ENCODE measurements at regions not wholly inside any gene's neighbourhood (a gene's known extent, or its start where the extent isn't known, plus 50 kb on each side); places are given as distances from the start of the nearest gene placed in this dataset.

- DNase-seq (ENCODE audit: low read depth, low spot score): no peak
- no peak for ATAC-seq
- no peak for FAIRE-seq
- no peak for TF ChIP-seq CBX5 (IDR thresholded peaks at IDR 0.05; ENCODE audit: low read depth)
- TF ChIP-seq RAD21 (IDR thresholded peaks at IDR 0.05; ENCODE audit: insufficient read depth, low read depth, low read length): no peak
- TF ChIP-seq ZBTB11 (CRISPR knock-in tag; IDR thresholded peaks at IDR 0.05): no peak
- no peak for TF ChIP-seq CEBPZ (IDR thresholded peaks at IDR 0.05; ENCODE audit: low read depth, low read length)
- no peak for TF ChIP-seq ZNF687 (IDR thresholded peaks at IDR 0.05)
- TF ChIP-seq ELK1 (IDR thresholded peaks at IDR 0.05; ENCODE audit: low read depth, low read length): no peak
- TF ChIP-seq RELA (IDR thresholded peaks at IDR 0.05; ENCODE audit: borderline replicate concordance, partially characterized antibody): no peak
- no peak for TF ChIP-seq EZH2 (IDR thresholded peaks at IDR 0.05; ENCODE audit: borderline replicate concordance, control insufficient read depth, low read depth, low read length)
- TF ChIP-seq, protein P1, sequence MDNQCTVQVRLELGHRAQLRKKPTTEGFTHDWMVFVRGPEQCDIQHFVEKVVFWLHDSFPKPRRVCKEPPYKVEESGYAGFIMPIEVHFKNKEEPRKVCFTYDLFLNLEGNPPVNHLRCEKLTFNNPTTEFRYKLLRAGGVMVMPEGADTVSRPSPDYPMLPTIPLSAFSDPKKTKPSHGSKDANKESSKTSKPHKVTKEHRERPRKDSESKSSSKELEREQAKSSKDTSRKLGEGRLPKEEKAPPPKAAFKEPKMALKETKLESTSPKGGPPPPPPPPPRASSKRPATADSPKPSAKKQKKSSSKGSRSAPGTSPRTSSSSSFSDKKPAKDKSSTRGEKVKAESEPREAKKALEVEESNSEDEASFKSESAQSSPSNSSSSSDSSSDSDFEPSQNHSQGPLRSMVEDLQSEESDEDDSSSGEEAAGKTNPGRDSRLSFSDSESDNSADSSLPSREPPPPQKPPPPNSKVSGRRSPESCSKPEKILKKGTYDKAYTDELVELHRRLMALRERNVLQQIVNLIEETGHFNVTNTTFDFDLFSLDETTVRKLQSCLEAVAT (IDR thresholded peaks at IDR 0.05): no peak
- TF ChIP-seq NBN (IDR thresholded peaks at IDR 0.05): no peak
- no peak for TF ChIP-seq CREM (IDR thresholded peaks at IDR 0.05; ENCODE audit: low read depth)
These were observed 617.0 kb upstream of the CDH2 start for GRCh38 chr18:28793901-28794300.

More at GRCh38 chr18:28793901-28794300, 617.0 kb upstream of the CDH2 start:
- intact Hi-C loops (cut with micrococcal nuclease; ENCODE audit: unreplicated experiment) (no loop called here), in situ Hi-C loops (cut with MboI) (no loop called here)
- no peaks in the 10 kb centered on the region for H3K27me3 ChIP-seq (replicated peaks in 1 of 2; ENCODE audit: control insufficient read depth in 2 of 2, insufficient read depth in 2 of 2, low read length in 1 of 2)
- RAD21 ChIA-PET (ENCODE audit: unreplicated experiment): no interaction called here
- SMC1A ChIA-PET (ENCODE audit: uncharacterized antibody, unreplicated experiment): interaction anchor here (0.7 kb wide), 1 partner anchor 32 kb away, joined by 3 read pairs; no protein-coding TSS in a partner anchor
- no peak overlapping the region for H3K4me3 ChIP-seq
- WGBS (ENCODE audit: insufficient coverage, insufficient replicate concordance, low lambda C conversion rate, missing lambda C conversion rate): 0% methylated on average over 1 of the region's 1 CpG
- no peaks in the 10 kb centered on the region for H3K9me3 ChIP-seq (replicated peaks; ENCODE audit: control insufficient read depth, insufficient read depth, low read length)
- POLR2A ChIA-PET: no interaction called here
- CTCF ChIA-PET: interaction anchor here (1.4 kb wide), 1 partner anchor 18 kb away, joined by 3 read pairs; no protein-coding TSS in a partner anchor
- no TSS peak for BruUV-seq (replicated peaks)
- no peaks in the 10 kb centered on the region for H3K4me1 ChIP-seq (ENCODE audit: control insufficient read depth, insufficient read depth, low read length)
- no peak overlapping the region for H3K27ac ChIP-seq (ENCODE audit: control insufficient read depth, insufficient read depth)
- H3K79me2 ChIP-seq (ENCODE audit: control insufficient read depth, insufficient read depth, low read length): no peaks in the 10 kb centered on the region
- no peaks in the 10 kb centered on the region for H3K36me3 ChIP-seq (ENCODE audit: control insufficient read depth in 2 of 2, insufficient read depth in 2 of 2, low read length in 1 of 2)
- no peak overlapping the region for H3K4me2 ChIP-seq (ENCODE audit: control insufficient read depth, insufficient read depth)
- H2AFZ ChIP-seq (ENCODE audit: control insufficient read depth, low read depth, low read length): no peak overlapping the region
- no peaks in the 10 kb centered on the region for H4K20me1 ChIP-seq (ENCODE audit: control insufficient read depth, insufficient read depth)
- H3K9ac ChIP-seq (ENCODE audit: control insufficient read depth, insufficient read depth, low read length): no peak overlapping the region
